ENCODE measurements at regions not wholly inside any gene's neighbourhood (a gene's known extent, or its start where the extent isn't known, plus 50 kb on each side); places are given as distances from the start of the nearest gene placed in this dataset.
A peak's percentile ranks its signal among the peaks of the same experiment; 100 is the strongest.

- no peak for DNase-seq (ENCODE audit: low read depth)
- H3K4me3 ChIP-seq (ENCODE audit: low read depth, low read length), result no peak overlapping the region
- in situ Hi-C loops (cut with HindIII; ENCODE audit: low sequenced_read_pairs), result no loop called here
- no peak for TF ChIP-seq CTCF (IDR thresholded peaks at IDR 0.05; ENCODE audit: low read depth, low read length, missing control alignments)
Observed at GRCh38 chr17:71407981-71408380, 712.8 kb upstream of the SOX9 start.

GRCh38 chr17:71409137-71409536 lies 711.7 kb upstream of the SOX9 start:
- H3K4me3 ChIP-seq (ENCODE audit: low read depth, low read length), result no peak overlapping the region
- no peak for TF ChIP-seq CTCF (IDR thresholded peaks at IDR 0.05; ENCODE audit: low read depth, low read length, missing control alignments)
- in situ Hi-C loops (cut with HindIII; ENCODE audit: low sequenced_read_pairs), result no loop called here
- DNase-seq (ENCODE audit: low read depth), result no peak

- TF ChIP-seq CTCF (IDR thresholded peaks at IDR 0.05; ENCODE audit: low read depth, low read length, missing control alignments), result no peak
- DNase-seq (ENCODE audit: low read depth), result no peak
- in situ Hi-C loops (cut with HindIII; ENCODE audit: low sequenced_read_pairs), result no loop called here
- H3K4me3 ChIP-seq (ENCODE audit: low read depth, low read length), result no peak overlapping the region
Observed at GRCh38 chr17:71409712-71410111, 711.1 kb upstream of the SOX9 start.

DNA sequence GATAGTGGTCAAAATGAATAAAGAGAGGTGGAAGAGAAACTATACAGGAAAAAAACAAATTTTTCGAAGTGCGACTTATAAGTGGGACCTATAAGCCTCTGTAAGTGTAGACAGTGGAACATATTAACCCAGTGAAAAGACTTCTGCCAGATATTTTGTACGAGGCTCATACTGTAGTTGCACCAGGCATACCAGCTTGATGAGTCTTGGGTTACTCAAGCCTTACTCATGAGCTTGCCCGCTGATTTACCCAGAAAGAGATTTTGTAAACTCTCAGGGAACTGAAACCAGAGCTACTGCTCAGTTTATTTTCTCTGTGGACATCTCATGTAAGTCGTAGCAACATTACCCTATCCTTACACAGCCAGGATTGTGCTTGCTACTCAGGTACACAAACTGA lies 708.0 kb upstream of the SOX9 start:
- in situ Hi-C loops (cut with HindIII; ENCODE audit: low sequenced_read_pairs), result no loop called here
- no peak overlapping the region for H3K4me3 ChIP-seq (ENCODE audit: low read depth, low read length)
- DNase-seq (ENCODE audit: low read depth), result peak; percentile 81
- TF ChIP-seq CTCF (IDR thresholded peaks at IDR 0.05; ENCODE audit: low read depth, low read length, missing control alignments), result no peak

- in situ Hi-C loops (cut with HindIII; ENCODE audit: low sequenced_read_pairs), result no loop called here
- no peak overlapping the region for H3K4me3 ChIP-seq (ENCODE audit: low read depth, low read length)
- no peak for DNase-seq (ENCODE audit: low read depth)
- TF ChIP-seq CTCF (IDR thresholded peaks at IDR 0.05; ENCODE audit: low read depth, low read length, missing control alignments), result no peak
Observed at GRCh38 chr17:71413935-71414334, 706.9 kb upstream of the SOX9 start.

- no peak for DNase-seq (ENCODE audit: low read depth)
- in situ Hi-C loops (cut with HindIII; ENCODE audit: low sequenced_read_pairs), result no loop called here
Observed at GRCh38 chr17:71417142-71417541, 703.7 kb upstream of the SOX9 start.

More at GRCh38 chr17:71417142-71417541, 703.7 kb upstream of the SOX9 start:
- TF ChIP-seq CTCF (IDR thresholded peaks at IDR 0.05; ENCODE audit: low read depth, low read length, missing control alignments), result no peak
- H3K4me3 ChIP-seq (ENCODE audit: low read depth, low read length), result no peak overlapping the region

Measured in astrocyte of the cerebellum (primary cell).